MM.1S (cell line): ENCODE measurements at regions not wholly inside any gene's neighbourhood (a gene's known extent, or its start where the extent isn't known, plus 50 kb on each side); places are given as distances from the start of the nearest gene placed in this dataset.
"Not testable (repeated sequence)": the region's sequence is repeated elsewhere in the genome, so short reads cannot be mapped to it uniquely, and the experiment has no call there.

Experiments used
- DNase-seq: peaks from one replicate; pipeline ENCODE4 v3.0.0-alpha.2; 2015
- H2AFZ ChIP-seq: fragments of 300-600 bp; sonication (generic); 2 replicates; pipeline ENCODE4 v1.6.0; 2016; ENCODE audit warnings: antibody characterized with exemption, low read length
- H3F3A ChIP-seq: fragments of 300-600 bp; sonication (generic); 2 replicates; pipeline ENCODE4 v1.6.1; 2016; ENCODE audit warnings: mild to moderate bottlenecking, antibody characterized with exemption, low read length, moderate library complexity, mixed read lengths; ENCODE audit not compliant: insufficient read depth
- H3K27ac ChIP-seq: fragments of 300-600 bp; sonication (generic); 2 replicates; pipeline ENCODE4 v1.5.1; 2016; ENCODE audit warnings: mild to moderate bottlenecking, low read length
- H3K27me3 ChIP-seq: fragments of 300-600 bp; sonication (generic); replicated peaks from 2 replicates; pipeline ENCODE4 v1.6.0; 2016; ENCODE audit warnings: low read length; ENCODE audit not compliant: insufficient read depth
- H3K36me3 ChIP-seq: fragments of 300-600 bp; sonication (generic); replicated peaks from 2 replicates; pipeline ENCODE4 v1.6.1; 2016; ENCODE audit warnings: mild to moderate bottlenecking, low read length, mixed read lengths; ENCODE audit not compliant: insufficient read depth
- H3K4me1 ChIP-seq: fragments of 300-600 bp; sonication (generic); 2 replicates; pipeline ENCODE4 v1.6.1; 2016; ENCODE audit warnings: low read length, mixed read lengths
- H3K4me2 ChIP-seq: fragments of 300-600 bp; sonication (generic); 2 replicates; pipeline ENCODE4 v1.6.0; 2016; ENCODE audit warnings: low read depth, low read length
- H3K4me3 ChIP-seq: fragments of 300-600 bp; sonication (generic); 2 replicates; pipeline ENCODE4 v1.5.1; 2016; ENCODE audit warnings: low read length, mixed read lengths
- H3K79me2 ChIP-seq: fragments of 300-600 bp; sonication (generic); 2 replicates; pipeline ENCODE4 v1.6.1; 2016; ENCODE audit warnings: mixed run types, low read length, mixed read lengths
- H3K9ac ChIP-seq: fragments of 300-600 bp; sonication (generic); 2 replicates; pipeline ENCODE4 v1.6.1; 2016; ENCODE audit warnings: low read length, mixed read lengths
- H3K9me2 ChIP-seq: fragments of 300-600 bp; sonication (generic); replicated peaks from 2 replicates; pipeline ENCODE4 v1.6.1; 2016; ENCODE audit warnings: mild to moderate bottlenecking, low read length, mixed read lengths; ENCODE audit not compliant: insufficient read depth
- H3K9me3 ChIP-seq: fragments of 300-600 bp; sonication (generic); replicated peaks from 2 replicates; pipeline ENCODE4 v1.6.1; 2016; ENCODE audit warnings: mild to moderate bottlenecking, low read length, mixed read lengths; ENCODE audit not compliant: insufficient read depth
- H4K20me1 ChIP-seq: fragments of 300-600 bp; sonication (generic); 2 replicates; pipeline ENCODE4 v1.6.1; 2016; ENCODE audit warnings: mild to moderate bottlenecking, low read length, moderate library complexity, mixed read lengths; ENCODE audit not compliant: insufficient read depth
- EZH2 ChIP-seq: fragments of 300-600 bp; sonication (generic); optimal IDR thresholded peaks from 2 replicates; pipeline ENCODE3; 2017; ENCODE audit warnings: low read depth, mild to moderate bottlenecking, antibody characterized with exemption, low read length, mixed read lengths
- EZH2phosphoT487 ChIP-seq: fragments of 300-600 bp; sonication (generic); IDR thresholded peaks from 2 replicates; pipeline ENCODE4 v1.6.1; 2018; ENCODE audit warnings: antibody characterized with exemption, low read length
- TF ChIP-seq, protein P1 (sequence below): fragments of 300-600 bp; sonication (generic); IDR thresholded peaks from 2 replicates; pipeline ENCODE4 v1.5.1; 2016; ENCODE audit warnings: antibody characterized with exemption, low read length, mixed read lengths

GRCh38 chr12:47610686-47611252 is 95.1 kb downstream of the RPAP3 start:
- no peak for DNase-seq
- TF ChIP-seq EZH2, result no peak
- no peak for TF ChIP-seq EZH2phosphoT487
- TF ChIP-seq, protein P1, sequence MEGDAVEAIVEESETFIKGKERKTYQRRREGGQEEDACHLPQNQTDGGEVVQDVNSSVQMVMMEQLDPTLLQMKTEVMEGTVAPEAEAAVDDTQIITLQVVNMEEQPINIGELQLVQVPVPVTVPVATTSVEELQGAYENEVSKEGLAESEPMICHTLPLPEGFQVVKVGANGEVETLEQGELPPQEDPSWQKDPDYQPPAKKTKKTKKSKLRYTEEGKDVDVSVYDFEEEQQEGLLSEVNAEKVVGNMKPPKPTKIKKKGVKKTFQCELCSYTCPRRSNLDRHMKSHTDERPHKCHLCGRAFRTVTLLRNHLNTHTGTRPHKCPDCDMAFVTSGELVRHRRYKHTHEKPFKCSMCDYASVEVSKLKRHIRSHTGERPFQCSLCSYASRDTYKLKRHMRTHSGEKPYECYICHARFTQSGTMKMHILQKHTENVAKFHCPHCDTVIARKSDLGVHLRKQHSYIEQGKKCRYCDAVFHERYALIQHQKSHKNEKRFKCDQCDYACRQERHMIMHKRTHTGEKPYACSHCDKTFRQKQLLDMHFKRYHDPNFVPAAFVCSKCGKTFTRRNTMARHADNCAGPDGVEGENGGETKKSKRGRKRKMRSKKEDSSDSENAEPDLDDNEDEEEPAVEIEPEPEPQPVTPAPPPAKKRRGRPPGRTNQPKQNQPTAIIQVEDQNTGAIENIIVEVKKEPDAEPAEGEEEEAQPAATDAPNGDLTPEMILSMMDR, result no peak
- H3K79me2 ChIP-seq, result no peaks in the 10 kb centered on the region
- no peaks in the 10 kb centered on the region for H3F3A ChIP-seq
- H2AFZ ChIP-seq, result no peak overlapping the region
- no peak overlapping the region for H3K27ac ChIP-seq
- no peaks in the 10 kb centered on the region for H3K9me3 ChIP-seq
- no peaks in the 10 kb centered on the region for H3K4me1 ChIP-seq
- no peak overlapping the region for H3K9ac ChIP-seq
- H3K4me2 ChIP-seq, result no peak overlapping the region
- no peaks in the 10 kb centered on the region for H3K9me2 ChIP-seq
- no peaks in the 10 kb centered on the region for H4K20me1 ChIP-seq
- no peaks in the 10 kb centered on the region for H3K27me3 ChIP-seq
- H3K36me3 ChIP-seq, result no peaks in the 10 kb centered on the region
- H3K4me3 ChIP-seq, result no peak overlapping the region

GRCh38 chr12:47609806-47610205 is 96.0 kb downstream of the RPAP3 start:
- Histone ChIP-seq H3K4me2 (no peak overlapping the region), H3K9ac (no peak overlapping the region), H2AFZ (no peak overlapping the region), H3K9me3 (no peaks in the 10 kb centered on the region), H4K20me1 (no peaks in the 10 kb centered on the region), H3K9me2 (no peaks in the 10 kb centered on the region), H3F3A (no peaks in the 10 kb centered on the region), H3K4me3 (no peak overlapping the region), H3K27ac (no peak overlapping the region), H3K4me1 (no peaks in the 10 kb centered on the region), H3K79me2 (no peaks in the 10 kb centered on the region), H3K36me3 (no peaks in the 10 kb centered on the region), H3K27me3 (no peaks in the 10 kb centered on the region)
- TF ChIP-seq EZH2phosphoT487 (no peak), EZH2 (no peak)
- TF ChIP-seq, protein P1, result no peak
- DNase-seq, result no peak

- not testable (repeated sequence) for DNase-seq, H3F3A ChIP-seq, H3K4me2 ChIP-seq, H3K79me2 ChIP-seq, H3K4me3 ChIP-seq, H3K9me3 ChIP-seq, H3K9me2 ChIP-seq, H3K27me3 ChIP-seq, H3K9ac ChIP-seq, H3K4me1 ChIP-seq, H3K36me3 ChIP-seq, H4K20me1 ChIP-seq, H3K27ac ChIP-seq, H2AFZ ChIP-seq
Observed at GRCh38 chr12:47608671-47609070, 97.2 kb downstream of the RPAP3 start.

DNA sequence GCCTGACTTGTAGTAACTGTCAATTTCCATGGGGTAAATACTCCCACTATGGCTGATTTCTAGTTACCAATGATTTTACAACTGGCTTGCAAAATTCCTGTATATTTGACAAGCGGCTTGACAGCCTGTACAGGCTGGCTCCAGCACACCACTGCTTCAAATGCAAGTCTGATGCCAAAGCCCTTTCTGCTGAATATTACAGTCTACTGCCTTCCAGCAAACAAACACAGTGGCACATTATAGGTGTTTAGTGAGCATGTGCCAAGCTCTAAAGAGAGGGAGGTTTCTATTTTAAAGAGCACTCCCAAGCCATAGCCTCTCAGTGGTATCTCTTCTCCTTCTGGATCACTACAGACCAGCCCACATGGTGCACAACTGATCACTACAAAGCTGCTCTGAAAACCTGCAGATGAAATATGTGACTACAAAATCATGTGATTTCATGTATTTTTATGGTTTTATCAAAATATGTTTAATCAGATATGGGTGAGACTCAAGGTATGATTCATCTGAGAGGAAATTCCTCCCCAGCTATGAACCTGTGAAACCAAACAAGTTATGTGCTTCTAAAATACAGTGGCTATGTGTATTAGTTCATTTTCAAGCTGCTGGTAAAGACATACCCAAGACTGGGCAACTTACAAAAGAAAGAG is 101.5 kb downstream of the RPAP3 start:
- no peaks in the 10 kb centered on the region for H3K9me3 ChIP-seq
- H3K4me2 ChIP-seq, result no peak overlapping the region
- no peak overlapping the region for H3K4me3 ChIP-seq
- H2AFZ ChIP-seq, result no peak overlapping the region
- no peaks in the 10 kb centered on the region for H3K27me3 ChIP-seq
- no peaks in the 10 kb centered on the region for H3K4me1 ChIP-seq
- H3K9ac ChIP-seq, result no peak overlapping the region
- H3K9me2 ChIP-seq, result no peaks in the 10 kb centered on the region
- no peaks in the 10 kb centered on the region for H3F3A ChIP-seq
- no peaks in the 10 kb centered on the region for H3K79me2 ChIP-seq
- no peak overlapping the region for H3K27ac ChIP-seq
- no peaks in the 10 kb centered on the region for H4K20me1 ChIP-seq
- DNase-seq, result no peak
- H3K36me3 ChIP-seq, result no peaks in the 10 kb centered on the region
- TF ChIP-seq EZH2phosphoT487 (no peak), EZH2 (no peak)
- TF ChIP-seq, protein P1, result no peak
